ENCODE measurements at regions not wholly inside any gene's neighbourhood (a gene's known extent, or its start where the extent isn't known, plus 50 kb on each side); places are given as distances from the start of the nearest gene placed in this dataset.

- H3K4me1 ChIP-seq, result no peaks in the 10 kb centered on the region
- TF ChIP-seq CTCF (IDR thresholded peaks at IDR 0.05) (no peak), POLR2AphosphoS5 (IDR thresholded peaks at IDR 0.05; ENCODE audit: insufficient read depth in 1 of 2, low read depth in 1 of 2) (no peak), POLR2A (IDR thresholded peaks at IDR 0.05) (no peak)
Measured at GRCh38 chr9:120235081-120235480, 344.9 kb downstream of the CDK5RAP2 start.

GRCh38 chr9:120230227-120230626, 349.7 kb downstream of the CDK5RAP2 start:
- H3K27ac ChIP-seq, result no peak overlapping the region
- intact Hi-C loops (cut with DNase I), result no loop called here
- H3K4me3 ChIP-seq, result no peak overlapping the region
- no peaks in the 10 kb centered on the region for H3K9me3 ChIP-seq
- TF ChIP-seq CTCF (IDR thresholded peaks at IDR 0.05) (no peak), POLR2A (IDR thresholded peaks at IDR 0.05) (no peak)
- H3K27me3 ChIP-seq, result no peaks in the 10 kb centered on the region
- H3K36me3 ChIP-seq, result no peaks in the 10 kb centered on the region
- DNase-seq (ENCODE audit: extremely low spot score in 2 of 2), result no peak
- H3K4me1 ChIP-seq, result no peaks in the 10 kb centered on the region

More at GRCh38 chr9:120235081-120235480, 344.9 kb downstream of the CDK5RAP2 start:
- no peaks in the 10 kb centered on the region for H3K36me3 ChIP-seq
- no peak for DNase-seq (ENCODE audit: extremely low spot score in 2 of 2)
- H3K4me3 ChIP-seq, result no peak overlapping the region
- H3K27ac ChIP-seq, result no peak overlapping the region
- intact Hi-C loops (cut with DNase I), result no loop called here
- no peaks in the 10 kb centered on the region for H3K27me3 ChIP-seq
- no peaks in the 10 kb centered on the region for H3K9me3 ChIP-seq

GRCh38 chr9:120221844-120222243, 358.1 kb downstream of the CDK5RAP2 start:
- no peak overlapping the region for H3K27ac ChIP-seq
- no peaks in the 10 kb centered on the region for H3K4me1 ChIP-seq
- intact Hi-C loops (cut with DNase I), result no loop called here
- no peaks in the 10 kb centered on the region for H3K36me3 ChIP-seq
- no peaks in the 10 kb centered on the region for H3K9me3 ChIP-seq
- H3K27me3 ChIP-seq, result no peaks in the 10 kb centered on the region
- no peak overlapping the region for H3K4me3 ChIP-seq
- TF ChIP-seq CTCF (IDR thresholded peaks at IDR 0.05) (no peak), POLR2A (IDR thresholded peaks at IDR 0.05) (no peak), POLR2AphosphoS5 (IDR thresholded peaks at IDR 0.05; ENCODE audit: insufficient read depth in 1 of 2, low read depth in 1 of 2) (no peak)
- no peak for DNase-seq (ENCODE audit: extremely low spot score in 2 of 2)

- H3K27me3 ChIP-seq, result no peaks in the 10 kb centered on the region
- no peaks in the 10 kb centered on the region for H3K4me1 ChIP-seq
- no peak overlapping the region for H3K27ac ChIP-seq
- no peak for DNase-seq (ENCODE audit: extremely low spot score in 2 of 2)
- H3K9me3 ChIP-seq, result no peaks in the 10 kb centered on the region
- intact Hi-C loops (cut with DNase I), result no loop called here
- H3K4me3 ChIP-seq, result no peak overlapping the region
- H3K36me3 ChIP-seq, result no peaks in the 10 kb centered on the region
- TF ChIP-seq POLR2A (IDR thresholded peaks at IDR 0.05), result no peak
- TF ChIP-seq POLR2AphosphoS5 (IDR thresholded peaks at IDR 0.05; ENCODE audit: insufficient read depth in 1 of 2, low read depth in 1 of 2), result no peak
Measured at GRCh38 chr9:120214332-120214731, 365.6 kb downstream of the CDK5RAP2 start.

DNA sequence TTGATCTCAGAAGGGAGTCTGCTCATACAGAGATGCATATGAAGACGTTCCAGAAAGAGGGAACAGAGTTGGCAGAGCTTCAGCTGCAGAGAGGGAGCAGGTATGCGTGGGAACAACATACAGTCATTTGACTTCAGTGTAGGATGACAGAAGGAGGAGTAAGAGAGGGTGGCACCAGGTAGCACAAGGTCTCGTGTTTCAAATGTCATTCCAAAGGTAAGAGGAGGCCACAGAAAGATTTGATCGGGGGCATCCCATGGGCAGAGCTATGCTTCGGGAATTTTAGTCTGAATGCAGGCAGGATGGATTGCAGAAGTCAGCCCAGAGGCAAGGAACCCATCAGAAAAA, 367.1 kb downstream of the CDK5RAP2 start:
- H3K4me1 ChIP-seq, result no peaks in the 10 kb centered on the region

More for the DNA sequence above, 367.1 kb downstream of the CDK5RAP2 start:
- DNase-seq (ENCODE audit: extremely low spot score in 2 of 2), result no peak
- no peaks in the 10 kb centered on the region for H3K27me3 ChIP-seq
- intact Hi-C loops (cut with DNase I), result no loop called here
- no peaks in the 10 kb centered on the region for H3K36me3 ChIP-seq
- H3K27ac ChIP-seq, result no peak overlapping the region
- H3K4me3 ChIP-seq, result no peak overlapping the region
- no peaks in the 10 kb centered on the region for H3K9me3 ChIP-seq
- TF ChIP-seq POLR2AphosphoS5 (IDR thresholded peaks at IDR 0.05; ENCODE audit: insufficient read depth in 1 of 2, low read depth in 1 of 2), result no peak
- no peak for TF ChIP-seq POLR2A (IDR thresholded peaks at IDR 0.05)
- no peak for TF ChIP-seq CTCF (IDR thresholded peaks at IDR 0.05)
